ENCODE measurements at regions not wholly inside any gene's neighbourhood (a gene's known extent, or its start where the extent isn't known, plus 50 kb on each side); places are given as distances from the start of the nearest gene placed in this dataset.

- Histone ChIP-seq H3K79me2 (ENCODE audit: insufficient read depth) (no peaks in the 10 kb centered on the region), H3K9me3 (0 out of 2 replicates have a peak, but pooled peaks cover 4% of the 10 kb centered on the region), H3K36me3 (replicated peaks in 1 of 2; ENCODE audit: control insufficient read depth in 1 of 2, insufficient read depth in 2 of 2, low read length in 1 of 2) (no peaks in the 10 kb centered on the region), H3K9ac (no peak overlapping the region), H4K20me1 (ENCODE audit: insufficient read depth) (no peaks in the 10 kb centered on the region), H3K4me1 (ENCODE audit: control insufficient read depth in 1 of 2, insufficient read depth in 2 of 2, low read depth in 1 of 2, low read length in 1 of 2) (no peaks in the 10 kb centered on the region), H2AFZ (ENCODE audit: low read depth) (no peak overlapping the region), H3K9me2 (no peaks in the 10 kb centered on the region), H3K4me2 (no peak overlapping the region), H3F3A (replicated peaks; ENCODE audit: insufficient read depth) (no peaks in the 10 kb centered on the region), H3K27ac (ENCODE audit: low read depth in 2 of 2, low read length in 1 of 2) (no peak overlapping the region), H3K4me3 (ENCODE audit: low read depth in 2 of 2, low read length in 1 of 2) (no peak overlapping the region), H3K27me3 (ENCODE audit: insufficient read depth) (no peaks in the 10 kb centered on the region)
- no peak for TF ChIP-seq EZH2phosphoT487 (IDR thresholded peaks at IDR 0.05; ENCODE audit: borderline replicate concordance, low read depth)
- no peak for TF ChIP-seq REST (IDR thresholded peaks at IDR 0.05; ENCODE audit: low read depth, low read length)
- no peak for TF ChIP-seq GATA2 (CRISPR knock-in tag; IDR thresholded peaks at IDR 0.05)
- TF ChIP-seq NFIC (IDR thresholded peaks at IDR 0.05; ENCODE audit: borderline replicate concordance), result no peak
- TF ChIP-seq YY1 (IDR thresholded peaks at IDR 0.05; ENCODE audit: low read depth), result no peak
- no peak for TF ChIP-seq FOXJ3 (CRISPR knock-in tag; IDR thresholded peaks at IDR 0.05)
- no peak for TF ChIP-seq PBX3 (IDR thresholded peaks at IDR 0.05)
- no peak for TF ChIP-seq RXRA (IDR thresholded peaks at IDR 0.05; ENCODE audit: borderline replicate concordance, low read depth)
- no peak for TF ChIP-seq USF2 (IDR thresholded peaks at IDR 0.05; ENCODE audit: borderline replicate concordance, low read depth, low read length)
- TF ChIP-seq SIN3A (IDR thresholded peaks at IDR 0.05; ENCODE audit: borderline replicate concordance, low read depth, low read length), result no peak
- no peak for TF ChIP-seq CTCF (IDR thresholded peaks at IDR 0.05)
- WGBS (ENCODE audit: low lambda C conversion rate), result 12% methylated on average over 2 of the region's 2 CpGs
- CTCF ChIA-PET, result interaction anchor here (1.4 kb wide), 1 partner anchor 9 kb away, joined by 3 read pairs; no protein-coding TSS in a partner anchor
- POLR2A ChIA-PET, result no interaction called here
- DNase-seq, result no peak
These were observed 203.7 kb downstream of the OTOR start for GRCh38 chr20:16951876-16952275.

All from SK-N-SH (cell line).